ENCODE measurements at regions not wholly inside any gene's neighbourhood (a gene's known extent, or its start where the extent isn't known, plus 50 kb on each side); places are given as distances from the start of the nearest gene placed in this dataset.

DNA sequence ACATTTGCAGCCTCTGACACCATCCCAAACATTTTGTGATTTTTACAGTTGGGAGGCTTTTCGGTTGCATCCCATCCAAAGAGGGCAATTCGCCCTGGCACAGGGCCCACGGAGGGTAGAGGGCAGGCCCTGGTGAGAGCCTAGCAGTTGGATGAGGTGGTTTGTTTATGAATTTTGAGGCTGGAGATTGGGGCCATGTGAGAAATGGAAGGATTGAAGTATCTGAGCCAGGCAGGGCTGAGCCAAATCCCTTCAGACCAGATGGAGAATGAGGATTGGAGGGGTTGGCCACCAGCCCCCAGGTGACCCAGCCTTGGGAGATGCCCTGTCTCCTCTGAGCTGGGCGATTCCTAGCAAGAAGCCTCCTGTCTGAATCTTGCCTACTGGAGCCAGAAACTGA lies 52.6 kb upstream of the CCDC167 start:
- H3K4me1 ChIP-seq: peaks cover 13% of the 10 kb centered on the region
- TF ChIP-seq, protein P1, sequence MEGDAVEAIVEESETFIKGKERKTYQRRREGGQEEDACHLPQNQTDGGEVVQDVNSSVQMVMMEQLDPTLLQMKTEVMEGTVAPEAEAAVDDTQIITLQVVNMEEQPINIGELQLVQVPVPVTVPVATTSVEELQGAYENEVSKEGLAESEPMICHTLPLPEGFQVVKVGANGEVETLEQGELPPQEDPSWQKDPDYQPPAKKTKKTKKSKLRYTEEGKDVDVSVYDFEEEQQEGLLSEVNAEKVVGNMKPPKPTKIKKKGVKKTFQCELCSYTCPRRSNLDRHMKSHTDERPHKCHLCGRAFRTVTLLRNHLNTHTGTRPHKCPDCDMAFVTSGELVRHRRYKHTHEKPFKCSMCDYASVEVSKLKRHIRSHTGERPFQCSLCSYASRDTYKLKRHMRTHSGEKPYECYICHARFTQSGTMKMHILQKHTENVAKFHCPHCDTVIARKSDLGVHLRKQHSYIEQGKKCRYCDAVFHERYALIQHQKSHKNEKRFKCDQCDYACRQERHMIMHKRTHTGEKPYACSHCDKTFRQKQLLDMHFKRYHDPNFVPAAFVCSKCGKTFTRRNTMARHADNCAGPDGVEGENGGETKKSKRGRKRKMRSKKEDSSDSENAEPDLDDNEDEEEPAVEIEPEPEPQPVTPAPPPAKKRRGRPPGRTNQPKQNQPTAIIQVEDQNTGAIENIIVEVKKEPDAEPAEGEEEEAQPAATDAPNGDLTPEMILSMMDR (IDR thresholded peaks at IDR 0.05; ENCODE audit: low read depth, low read length): no peak
- DNase-seq: no peak

GRCh38 chr6:37551867-37552266 lies 52.2 kb upstream of the CCDC167 start:
- Histone ChIP-seq H3K36me3 (no peaks in the 10 kb centered on the region), H3K4me3 (ENCODE audit: low read depth, low read length) (no peak overlapping the region), H3K27me3 (no peaks in the 10 kb centered on the region), H3K4me1 (peaks cover 9% of the 10 kb centered on the region), H3K9me3 (no peaks in the 10 kb centered on the region)
- TF ChIP-seq, protein P1 (IDR thresholded peaks at IDR 0.05; ENCODE audit: low read depth, low read length): no peak
- DNase-seq: no peak

More for the DNA sequence above, 52.6 kb upstream of the CCDC167 start:
- Histone ChIP-seq H3K36me3 (no peaks in the 10 kb centered on the region), H3K27me3 (no peaks in the 10 kb centered on the region), H3K9me3 (no peaks in the 10 kb centered on the region), H3K4me3 (ENCODE audit: low read depth, low read length) (no peak overlapping the region)

DNA sequence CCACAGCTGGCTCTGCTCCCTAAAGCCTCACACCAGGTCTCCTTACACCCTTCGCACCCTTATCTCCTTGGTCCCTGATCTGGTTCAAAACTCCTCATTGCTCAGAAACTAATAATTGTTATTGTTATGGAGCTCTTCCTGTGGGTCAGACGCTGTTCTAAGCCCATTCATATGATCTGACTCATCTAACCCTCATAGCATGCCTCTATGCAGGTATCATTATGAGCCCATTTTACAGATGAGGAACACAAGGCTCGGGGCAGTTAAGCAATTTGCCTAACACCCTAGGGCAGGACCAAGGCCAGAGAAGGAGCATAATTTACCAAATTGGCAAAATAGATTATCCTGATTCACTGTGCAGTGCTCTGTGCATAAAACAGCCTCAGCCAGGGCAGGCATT lies 51.8 kb upstream of the CCDC167 start:
- Histone ChIP-seq H3K9me3 (no peaks in the 10 kb centered on the region), H3K36me3 (no peaks in the 10 kb centered on the region), H3K4me1 (peaks cover 7% of the 10 kb centered on the region), H3K4me3 (ENCODE audit: low read depth, low read length) (no peak overlapping the region), H3K27me3 (no peaks in the 10 kb centered on the region)
- DNase-seq: no peak
- TF ChIP-seq, protein P1 (IDR thresholded peaks at IDR 0.05; ENCODE audit: low read depth, low read length): no peak

DNA sequence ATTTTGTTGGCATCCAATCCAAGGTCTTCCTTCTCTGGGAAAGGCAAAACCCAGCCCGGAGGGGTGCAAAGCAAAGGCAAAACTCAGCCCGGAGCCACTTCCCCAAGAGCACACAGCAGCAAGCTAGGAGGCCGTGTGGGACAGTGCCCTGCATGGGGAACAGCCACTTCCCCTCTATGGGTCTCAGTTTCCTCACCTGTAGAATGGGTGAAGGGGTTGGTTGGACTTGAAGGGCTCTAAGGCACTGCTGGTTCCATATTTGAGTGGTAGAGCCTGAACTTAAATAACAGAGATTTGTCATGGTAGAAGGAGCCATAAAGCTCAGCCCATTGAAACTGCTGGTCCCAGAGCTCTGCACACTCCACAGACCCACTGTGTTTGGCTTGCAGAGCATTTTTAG lies 51.3 kb upstream of the CCDC167 start:
- no peaks in the 10 kb centered on the region for H3K9me3 ChIP-seq
- H3K27me3 ChIP-seq: no peaks in the 10 kb centered on the region
- H3K4me3 ChIP-seq (ENCODE audit: low read depth, low read length): no peak overlapping the region
- H3K36me3 ChIP-seq: no peaks in the 10 kb centered on the region
- TF ChIP-seq, protein P1 (IDR thresholded peaks at IDR 0.05; ENCODE audit: low read depth, low read length): no peak
- no peak for DNase-seq
- peaks cover 7% of the 10 kb centered on the region for H3K4me1 ChIP-seq

DNA sequence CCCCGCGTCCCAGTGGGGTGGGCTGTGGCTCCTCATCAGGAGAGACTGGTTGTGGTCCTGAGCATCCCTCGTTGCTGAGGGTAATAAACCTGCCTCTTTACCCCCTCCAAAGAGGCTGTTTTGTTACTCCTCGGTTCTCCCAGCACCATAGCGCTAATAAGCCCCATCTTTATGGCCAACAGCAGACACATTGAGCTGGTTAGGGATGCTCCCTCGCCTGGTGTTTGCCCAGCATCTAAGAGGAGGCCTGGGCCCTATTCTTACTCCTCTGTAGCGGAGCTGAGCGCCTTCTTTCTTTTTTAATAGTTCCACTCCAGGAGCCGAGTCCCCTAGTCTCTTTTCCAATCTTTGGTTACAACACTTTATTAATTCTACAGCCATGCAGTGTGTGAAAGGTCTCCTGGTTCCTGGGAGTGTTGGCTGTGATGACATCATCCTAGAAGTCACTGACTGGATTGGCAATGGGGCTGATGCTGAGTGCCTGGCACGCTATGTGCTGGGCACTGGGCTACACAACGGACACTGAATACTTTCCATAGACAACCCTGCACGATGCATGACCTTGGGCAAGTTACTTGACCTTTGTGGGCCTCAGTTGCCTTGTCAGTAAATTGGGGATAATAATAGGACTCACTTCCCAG lies 50.6 kb upstream of the CCDC167 start:
- H3K4me3 ChIP-seq (ENCODE audit: low read depth, low read length): no peak overlapping the region
- no peaks in the 10 kb centered on the region for H3K36me3 ChIP-seq
- H3K9me3 ChIP-seq: no peaks in the 10 kb centered on the region
- peaks cover 7% of the 10 kb centered on the region for H3K4me1 ChIP-seq
- TF ChIP-seq, protein P1 (IDR thresholded peaks at IDR 0.05; ENCODE audit: low read depth, low read length): no peak
- H3K27me3 ChIP-seq: no peaks in the 10 kb centered on the region
- no peak for DNase-seq

- no peaks in the 10 kb centered on the region for H3K36me3 ChIP-seq
- peaks cover 4% of the 10 kb centered on the region for H3K4me1 ChIP-seq
- no peaks in the 10 kb centered on the region for H3K27me3 ChIP-seq
- no peak overlapping the region for H3K4me3 ChIP-seq (ENCODE audit: low read depth, low read length)
- no peak for DNase-seq
- TF ChIP-seq, protein P1 (IDR thresholded peaks at IDR 0.05; ENCODE audit: low read depth, low read length): no peak
- no peaks in the 10 kb centered on the region for H3K9me3 ChIP-seq
Observed at GRCh38 chr6:37549558-37549957, 49.9 kb upstream of the CCDC167 start.

Measured in BE2C (cell line).